ENCODE measurements at regions not wholly inside any gene's neighbourhood (a gene's known extent, or its start where the extent isn't known, plus 50 kb on each side); places are given as distances from the start of the nearest gene placed in this dataset.
A peak's percentile ranks its signal among the peaks of the same experiment; 100 is the strongest.
"Not testable (repeated sequence)": the region's sequence is repeated elsewhere in the genome, so short reads cannot be mapped to it uniquely, and the experiment has no call there.

GRCh38 chr13:50130123-50130946 lies 115.1 kb downstream of the KCNRG start:
- peak; percentile 46 for DNase-seq

GRCh38 chr13:50131920-50132903 lies 117.0 kb downstream of the KCNRG start:
- peak; percentile 29 for DNase-seq

- DNase-seq, result peak; percentile 39
Observed at GRCh38 chr13:50132904-50133357, 117.7 kb downstream of the KCNRG start.

- DNase-seq, result no peak
Observed at GRCh38 chr13:50133358-50133953, 118.2 kb downstream of the KCNRG start.

- no peak for DNase-seq
Observed at GRCh38 chr13:50136226-50136625, 121.0 kb downstream of the KCNRG start.

- DNase-seq, result no peak
Observed at GRCh38 chr13:50136678-50137077, 121.4 kb downstream of the KCNRG start.

- DNase-seq, result not testable (repeated sequence)
Observed at GRCh38 chr13:50139435-50139934, 124.2 kb downstream of the KCNRG start.

GRCh38 chr13:50140153-50140552 lies 124.9 kb downstream of the KCNRG start:
- no peak for DNase-seq

- no peak for DNase-seq
Observed at GRCh38 chr13:50140581-50141374, 125.5 kb downstream of the KCNRG start.

- no peak for DNase-seq
Observed at GRCh38 chr13:50141375-50141975, 126.2 kb downstream of the KCNRG start.

- DNase-seq, result no peak
Observed at GRCh38 chr13:50144246-50145160, 129.3 kb downstream of the KCNRG start.

GRCh38 chr13:50149214-50149613 lies 134.0 kb downstream of the KCNRG start:
- DNase-seq, result no peak

GRCh38 chr13:50149932-50150331 lies 134.7 kb downstream of the KCNRG start:
- no peak for DNase-seq

GRCh38 chr13:50152224-50152623 lies 137.0 kb downstream of the KCNRG start:
- DNase-seq, result no peak

- DNase-seq, result no peak
Observed at GRCh38 chr13:50152655-50153309, 137.5 kb downstream of the KCNRG start.

- DNase-seq, result no peak
Observed at GRCh38 chr13:50153401-50153800, 138.2 kb downstream of the KCNRG start.

GRCh38 chr13:50153876-50154275 lies 138.6 kb downstream of the KCNRG start:
- DNase-seq, result no peak

- no peak for DNase-seq
Observed at GRCh38 chr13:50154697-50155096, 139.5 kb downstream of the KCNRG start.

GRCh38 chr13:50156140-50156539 lies 140.9 kb downstream of the KCNRG start:
- DNase-seq, result no peak

Measured in left kidney (tissue), 1 donor.